Mammary epithelial cell (primary cell): ENCODE measurements at regions not wholly inside any gene's neighbourhood (a gene's known extent, or its start where the extent isn't known, plus 50 kb on each side); places are given as distances from the start of the nearest gene placed in this dataset.

Experiments used
- EZH2 ChIP-seq: IDR thresholded peaks from 2 replicates; pipeline ENCODE4 v1.6.1; 2012; ENCODE audit warnings: low read length, inconsistent platforms, borderline replicate concordance
- TF ChIP-seq, protein P1 (sequence below), 2 donors: IDR thresholded peaks in 1 of 2; conservative IDR thresholded peaks in 1 of 2; 2 replicates each; pipeline ENCODE4 v1.5.1; 2011 to 2012; ENCODE audit warnings: inconsistent platforms in 2 of 2, low read length in 2 of 2, mild to moderate bottlenecking in 2 of 2, control low read depth in 1 of 2, low read depth in 1 of 2; ENCODE audit not compliant: insufficient read depth in 1 of 2; ENCODE audit errors: extremely low read depth in 1 of 2

DNA sequence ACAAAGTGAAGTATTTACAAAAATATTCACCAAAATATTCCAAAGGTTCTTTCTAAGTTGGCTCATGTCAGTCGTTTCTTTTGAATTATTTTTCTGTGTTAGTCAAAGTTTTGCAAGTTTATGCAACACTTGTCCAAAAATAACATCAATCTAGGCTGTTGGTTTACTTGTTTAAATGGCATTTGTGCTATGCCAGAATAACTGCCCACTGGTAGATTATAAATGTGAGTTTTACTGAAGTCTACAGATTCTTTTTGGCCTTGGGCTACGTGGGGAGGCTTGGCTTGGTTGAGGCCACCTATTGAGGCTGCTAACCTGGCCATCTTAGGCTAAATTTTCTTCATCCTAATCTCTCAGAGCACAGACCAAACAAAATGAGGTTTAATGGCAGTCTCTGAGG lies 1091.9 kb upstream of the RAG2 start:
- TF ChIP-seq, protein P1, sequence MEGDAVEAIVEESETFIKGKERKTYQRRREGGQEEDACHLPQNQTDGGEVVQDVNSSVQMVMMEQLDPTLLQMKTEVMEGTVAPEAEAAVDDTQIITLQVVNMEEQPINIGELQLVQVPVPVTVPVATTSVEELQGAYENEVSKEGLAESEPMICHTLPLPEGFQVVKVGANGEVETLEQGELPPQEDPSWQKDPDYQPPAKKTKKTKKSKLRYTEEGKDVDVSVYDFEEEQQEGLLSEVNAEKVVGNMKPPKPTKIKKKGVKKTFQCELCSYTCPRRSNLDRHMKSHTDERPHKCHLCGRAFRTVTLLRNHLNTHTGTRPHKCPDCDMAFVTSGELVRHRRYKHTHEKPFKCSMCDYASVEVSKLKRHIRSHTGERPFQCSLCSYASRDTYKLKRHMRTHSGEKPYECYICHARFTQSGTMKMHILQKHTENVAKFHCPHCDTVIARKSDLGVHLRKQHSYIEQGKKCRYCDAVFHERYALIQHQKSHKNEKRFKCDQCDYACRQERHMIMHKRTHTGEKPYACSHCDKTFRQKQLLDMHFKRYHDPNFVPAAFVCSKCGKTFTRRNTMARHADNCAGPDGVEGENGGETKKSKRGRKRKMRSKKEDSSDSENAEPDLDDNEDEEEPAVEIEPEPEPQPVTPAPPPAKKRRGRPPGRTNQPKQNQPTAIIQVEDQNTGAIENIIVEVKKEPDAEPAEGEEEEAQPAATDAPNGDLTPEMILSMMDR (conservative IDR thresholded peaks at IDR 0.05 in 1 of 2, IDR thresholded peaks at IDR 0.05 in 1 of 2; ENCODE audit: extremely low read depth in 1 of 2, insufficient read depth in 1 of 2, low read depth in 1 of 2, low read length in 2 of 2): no peak
- no peak for TF ChIP-seq EZH2
